ENCODE measurements at regions not wholly inside any gene's neighbourhood (a gene's known extent, or its start where the extent isn't known, plus 50 kb on each side); places are given as distances from the start of the nearest gene placed in this dataset.

- no peaks in the 10 kb centered on the region for H3K79me2 ChIP-seq (ENCODE audit: control insufficient read depth, low read length)
- H3K4me2 ChIP-seq (ENCODE audit: low read length) = no peak overlapping the region
- H3K27me3 ChIP-seq (ENCODE audit: control insufficient read depth, low read length) = no peaks in the 10 kb centered on the region
- TF ChIP-seq EZH2phosphoT487 (IDR thresholded peaks at IDR 0.05; ENCODE audit: borderline replicate concordance, low read length) (no peak), CTCF (IDR thresholded peaks at IDR 0.05; ENCODE audit: low read depth, low read length, poor library complexity, severe bottlenecking) (no peak)
- no peaks in the 10 kb centered on the region for H3K9me2 ChIP-seq (replicated peaks; ENCODE audit: control insufficient read depth, low read length)
- H4K20me1 ChIP-seq (ENCODE audit: control insufficient read depth, insufficient read depth, low read depth, low read length) = no peaks in the 10 kb centered on the region
- H3K27ac ChIP-seq (ENCODE audit: low read depth, low read length) = no peak overlapping the region
- no peaks in the 10 kb centered on the region for H3F3A ChIP-seq (ENCODE audit: control insufficient read depth, insufficient read depth)
- no peaks in the 10 kb centered on the region for H3K9me3 ChIP-seq (ENCODE audit: control insufficient read depth, insufficient read depth, low read length)
- H3K36me3 ChIP-seq (ENCODE audit: control insufficient read depth, low read length) = no peaks in the 10 kb centered on the region
- no peak overlapping the region for H3K4me3 ChIP-seq (ENCODE audit: low read length)
- no peaks in the 10 kb centered on the region for H3K4me1 ChIP-seq (ENCODE audit: control insufficient read depth, low read length)
Observed at GRCh38 chr2:215653344-215654030, 217.6 kb upstream of the FN1 start.

GRCh38 chr2:215652388-215652787 lies 216.5 kb upstream of the FN1 start:
- Histone ChIP-seq H3K4me2 (ENCODE audit: low read length) (no peak overlapping the region), H3K9me3 (ENCODE audit: control insufficient read depth, insufficient read depth, low read length) (no peaks in the 10 kb centered on the region), H3K4me3 (ENCODE audit: low read length) (no peak overlapping the region), H4K20me1 (ENCODE audit: control insufficient read depth, insufficient read depth, low read depth, low read length) (no peaks in the 10 kb centered on the region), H3K79me2 (ENCODE audit: control insufficient read depth, low read length) (no peaks in the 10 kb centered on the region), H3K9me2 (replicated peaks; ENCODE audit: control insufficient read depth, low read length) (no peaks in the 10 kb centered on the region), H3K4me1 (ENCODE audit: control insufficient read depth, low read length) (no peaks in the 10 kb centered on the region), H3K36me3 (ENCODE audit: control insufficient read depth, low read length) (no peaks in the 10 kb centered on the region), H3K27ac (ENCODE audit: low read depth, low read length) (no peak overlapping the region), H3K27me3 (ENCODE audit: control insufficient read depth, low read length) (no peaks in the 10 kb centered on the region), H3F3A (ENCODE audit: control insufficient read depth, insufficient read depth) (no peaks in the 10 kb centered on the region)
- no peak for TF ChIP-seq CTCF (IDR thresholded peaks at IDR 0.05; ENCODE audit: low read depth, low read length, poor library complexity, severe bottlenecking)
- no peak for TF ChIP-seq EZH2phosphoT487 (IDR thresholded peaks at IDR 0.05; ENCODE audit: borderline replicate concordance, low read length)

GRCh38 chr2:215651412-215651811 lies 215.5 kb upstream of the FN1 start:
- Histone ChIP-seq H3K27me3 (ENCODE audit: control insufficient read depth, low read length) (no peaks in the 10 kb centered on the region), H3K27ac (ENCODE audit: low read depth, low read length) (no peak overlapping the region)
- TF ChIP-seq CTCF (IDR thresholded peaks at IDR 0.05; ENCODE audit: low read depth, low read length, poor library complexity, severe bottlenecking) = no peak
- TF ChIP-seq EZH2phosphoT487 (IDR thresholded peaks at IDR 0.05; ENCODE audit: borderline replicate concordance, low read length) = no peak

More at GRCh38 chr2:215651412-215651811, 215.5 kb upstream of the FN1 start:
- H3K9me3 ChIP-seq (ENCODE audit: control insufficient read depth, insufficient read depth, low read length) = no peaks in the 10 kb centered on the region
- no peak overlapping the region for H3K4me2 ChIP-seq (ENCODE audit: low read length)
- no peaks in the 10 kb centered on the region for H3K79me2 ChIP-seq (ENCODE audit: control insufficient read depth, low read length)
- H3K9me2 ChIP-seq (replicated peaks; ENCODE audit: control insufficient read depth, low read length) = no peaks in the 10 kb centered on the region
- H3K36me3 ChIP-seq (ENCODE audit: control insufficient read depth, low read length) = no peaks in the 10 kb centered on the region
- H4K20me1 ChIP-seq (ENCODE audit: control insufficient read depth, insufficient read depth, low read depth, low read length) = no peaks in the 10 kb centered on the region
- no peaks in the 10 kb centered on the region for H3K4me1 ChIP-seq (ENCODE audit: control insufficient read depth, low read length)
- H3K4me3 ChIP-seq (ENCODE audit: low read length) = no peak overlapping the region
- H3F3A ChIP-seq (ENCODE audit: control insufficient read depth, insufficient read depth) = no peaks in the 10 kb centered on the region

Data from DOHH2 (cell line).